Activated CD4-positive, alpha-beta T cell treated with anti-CD3 and anti-CD28 coated beads, Interleukin-2, amount 50 U/mL, for 1 hour (primary cell): ENCODE measurements at regions not wholly inside any gene's neighbourhood (a gene's known extent, or its start where the extent isn't known, plus 50 kb on each side); places are given as distances from the start of the nearest gene placed in this dataset.

Experiments
- DNase-seq: peaks from one replicate; pipeline ENCODE4 v3.0.0-alpha.2; 2020

DNA sequence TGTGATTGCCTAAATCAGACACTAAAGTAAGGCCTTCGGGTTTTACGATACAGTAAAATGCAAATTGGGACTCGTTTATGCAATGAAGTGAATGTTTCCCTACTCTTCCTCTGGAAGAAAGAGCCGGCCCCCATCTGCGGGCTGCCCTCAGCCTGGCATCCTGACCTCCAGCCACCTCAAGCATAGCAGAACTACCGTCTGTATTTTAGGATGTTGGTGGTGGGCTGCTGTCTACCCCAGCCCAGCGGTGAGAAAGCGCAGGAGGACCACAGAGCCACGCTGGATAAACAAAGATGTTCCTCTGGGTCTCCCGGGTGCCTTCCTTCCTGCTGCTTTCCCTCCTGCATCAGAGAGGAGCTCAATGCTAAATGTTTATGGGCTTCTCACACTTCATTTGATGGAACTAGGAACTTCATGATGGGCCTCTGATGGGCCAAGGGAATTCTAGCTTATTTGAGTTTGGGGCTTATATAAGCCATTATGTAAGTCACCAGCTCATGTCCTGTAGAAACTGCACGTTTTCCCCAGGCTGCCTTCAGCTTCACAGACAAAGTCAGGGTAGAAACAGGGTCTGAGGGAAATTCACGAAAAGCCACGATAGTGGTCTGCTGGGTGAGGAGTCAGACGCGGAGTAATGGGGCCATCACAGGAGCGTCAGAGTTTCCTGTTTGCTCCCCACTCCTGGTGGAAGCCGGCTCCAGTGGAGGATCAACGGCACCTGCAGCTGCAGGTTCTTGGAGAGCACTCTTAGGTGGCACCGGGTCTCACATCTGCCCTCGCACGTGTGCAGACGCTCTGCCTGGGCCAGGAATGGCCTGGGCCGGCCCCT, 287.4 kb downstream of the BRD1 start:
- no peak for DNase-seq

DNA sequence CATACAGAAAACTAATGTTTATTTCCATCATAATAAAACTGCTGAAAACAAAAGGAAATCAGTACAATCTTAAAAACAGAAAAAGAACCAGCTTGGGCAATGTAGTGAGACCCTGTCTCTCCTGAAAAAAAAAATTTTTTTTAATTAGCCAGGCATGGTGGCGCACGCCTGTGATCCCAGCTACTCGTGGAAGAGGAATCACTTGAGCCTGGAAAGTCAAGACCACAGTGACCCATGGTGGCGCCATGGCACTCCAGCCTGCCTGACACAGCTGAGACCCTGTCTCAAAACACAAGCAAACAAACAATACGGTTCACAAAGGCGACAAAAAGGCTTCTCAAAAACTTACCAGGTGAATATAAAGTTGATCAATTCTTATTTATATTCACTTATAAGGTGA, 289.7 kb downstream of the BRD1 start:
- DNase-seq, result no peak

DNA sequence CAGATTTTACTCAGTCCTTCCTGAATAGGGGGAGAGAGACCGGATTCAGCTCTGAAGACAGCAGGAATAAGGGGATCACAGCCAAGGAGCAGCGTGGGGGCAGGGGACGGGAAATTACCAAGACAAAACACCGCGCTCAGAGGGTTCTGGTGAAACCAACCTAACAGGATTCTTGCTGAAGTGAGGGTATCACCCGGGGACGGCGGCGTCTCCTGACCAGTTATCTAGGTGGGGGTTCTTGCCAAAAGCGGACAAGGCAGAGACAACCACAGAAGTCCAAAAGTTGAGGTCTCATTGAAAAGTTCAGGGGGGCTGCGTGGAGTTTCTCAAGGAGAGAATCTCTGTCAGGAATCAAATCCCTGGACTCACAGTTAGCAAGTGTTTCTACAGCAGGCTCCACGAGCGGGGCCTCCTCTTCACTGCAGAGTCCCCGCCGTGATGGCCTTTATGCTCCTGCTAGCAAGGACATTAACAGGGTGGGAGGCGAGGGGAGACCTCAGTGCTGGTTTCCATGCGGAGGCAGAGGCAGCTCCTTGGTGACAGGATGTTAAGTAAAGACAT, 291.0 kb downstream of the BRD1 start:
- no peak for DNase-seq

DNA sequence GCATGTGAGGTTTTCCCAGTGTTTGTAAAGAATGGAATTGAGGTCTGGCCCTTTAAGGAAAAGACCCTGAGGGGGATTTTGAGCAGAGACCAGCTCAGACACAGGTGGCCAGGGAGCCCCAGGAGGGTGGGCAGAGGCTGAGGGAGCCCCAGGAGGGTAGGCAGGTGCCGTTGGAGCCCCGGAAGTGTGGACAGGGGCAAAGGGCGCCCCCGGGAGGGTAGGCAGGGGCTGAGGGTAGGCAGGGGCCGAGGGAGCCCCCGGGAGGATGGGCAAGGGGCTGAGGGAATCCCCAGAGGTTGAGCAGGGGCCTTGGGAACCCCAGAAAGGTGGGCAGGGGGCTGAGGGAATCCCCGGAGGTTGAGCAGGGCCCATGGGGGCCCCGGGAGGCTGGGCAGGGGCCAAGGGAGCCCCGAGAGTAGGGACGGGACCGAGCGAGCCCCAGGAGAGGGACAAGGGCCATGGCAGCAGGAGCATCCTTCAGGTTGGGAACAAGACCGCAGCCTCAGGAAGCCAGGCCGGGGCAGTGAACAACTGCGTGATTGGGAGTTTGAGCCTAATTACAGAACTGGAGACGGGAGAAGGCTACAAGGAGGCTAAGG, 292.0 kb downstream of the BRD1 start:
- DNase-seq, result no peak

DNA sequence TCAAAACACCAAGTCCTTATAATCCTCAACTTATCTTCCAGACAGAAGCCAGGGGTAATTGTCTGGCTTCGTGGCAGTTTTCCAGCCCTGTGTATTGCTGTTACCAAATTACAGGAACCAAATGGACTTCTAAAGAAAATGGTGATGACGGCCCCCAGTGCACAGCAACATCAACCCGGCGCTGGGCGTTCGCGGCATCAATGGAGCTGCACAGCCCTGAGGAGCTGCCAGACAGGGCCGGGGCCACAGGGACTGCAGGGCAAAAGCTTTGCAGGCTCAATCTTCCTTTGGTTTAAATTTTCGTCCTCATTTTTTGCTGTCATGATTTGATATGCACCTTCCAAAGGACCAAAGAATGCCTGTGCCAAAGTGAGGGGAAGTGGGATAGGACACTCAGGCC, 292.5 kb downstream of the BRD1 start:
- no peak for DNase-seq

DNA sequence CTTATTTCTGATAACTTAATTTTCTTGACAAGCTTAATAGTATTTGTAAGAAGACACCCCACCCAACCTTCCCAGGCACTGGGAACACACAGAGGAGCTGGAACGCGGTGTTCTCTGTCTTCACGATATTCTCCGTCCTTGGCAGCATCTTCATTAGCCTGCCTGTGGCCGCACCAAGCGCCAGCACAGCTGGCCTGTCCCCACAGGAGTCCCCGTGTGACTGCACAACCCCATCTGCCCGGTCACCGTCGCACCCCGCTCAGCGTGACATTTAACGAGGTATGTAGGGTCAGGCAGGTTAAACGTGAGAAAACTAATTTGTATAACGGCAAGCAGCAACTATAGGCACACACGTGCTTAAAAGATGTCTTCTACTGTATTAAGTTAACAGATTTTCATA, 293.3 kb downstream of the BRD1 start:
- no peak for DNase-seq

DNA sequence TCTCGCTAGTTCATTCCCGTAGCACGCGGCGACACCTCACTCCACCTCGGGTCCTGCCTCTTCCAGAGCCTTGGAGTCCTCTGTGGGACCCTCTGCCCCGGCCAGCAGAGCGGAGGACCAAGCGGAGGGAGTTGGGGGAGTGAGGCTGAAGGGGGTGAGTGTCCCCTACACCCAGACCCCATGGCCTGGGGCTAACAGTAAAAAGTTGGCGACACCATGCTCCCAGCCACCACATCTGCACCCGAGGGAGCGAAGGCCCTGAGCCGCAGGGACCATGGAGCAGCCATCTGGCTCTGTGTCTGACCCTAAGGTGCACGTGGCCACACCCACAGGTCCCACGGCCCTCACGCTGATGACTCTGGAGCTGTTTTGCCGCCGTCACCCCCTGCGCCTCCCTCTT, 293.8 kb downstream of the BRD1 start:
- no peak for DNase-seq

DNA sequence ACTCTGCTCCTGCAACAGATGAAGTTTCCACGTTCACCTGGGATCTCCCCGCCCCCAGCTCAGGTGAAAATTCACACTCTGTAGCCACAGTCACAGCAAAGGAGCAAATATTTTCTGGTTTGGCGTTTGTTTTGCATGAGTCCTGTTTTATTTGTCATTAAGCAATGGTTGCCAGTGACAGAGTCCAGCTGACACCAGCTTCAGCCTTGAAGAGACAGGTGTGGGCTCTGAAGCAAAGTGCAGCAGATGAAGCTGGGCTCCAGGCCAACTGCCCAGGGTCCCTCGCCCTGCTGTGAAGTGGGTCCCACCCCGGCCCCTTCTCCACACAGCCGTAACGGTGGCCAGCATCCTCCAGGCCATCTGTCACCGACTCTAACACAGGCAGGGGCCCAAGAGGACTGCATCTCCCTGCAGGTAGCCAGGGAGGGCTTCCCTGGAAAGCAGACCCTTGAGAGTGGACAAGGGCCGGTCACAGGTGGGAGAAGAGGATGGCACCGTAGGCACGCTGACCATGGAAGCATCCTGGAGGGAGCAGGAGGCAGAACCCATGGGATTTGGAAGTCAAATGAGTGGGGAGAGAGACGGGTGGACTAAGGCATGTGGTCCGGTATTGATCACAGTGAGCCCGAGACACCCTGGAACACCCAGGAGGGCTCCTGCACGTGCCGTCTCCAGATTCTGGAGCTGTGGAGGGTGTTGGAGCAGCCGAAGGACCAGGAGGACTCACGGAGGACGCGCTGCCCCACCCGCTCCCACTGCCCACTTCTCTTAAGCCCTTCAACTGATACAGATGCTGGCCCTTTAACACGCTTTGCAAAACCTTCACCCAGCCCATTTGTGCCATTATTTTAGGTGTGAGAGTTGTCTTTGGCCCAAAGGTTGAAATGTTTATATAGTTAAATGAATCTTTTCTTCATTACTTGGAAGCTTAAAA, 294.5 kb downstream of the BRD1 start:
- DNase-seq, result no peak

DNA sequence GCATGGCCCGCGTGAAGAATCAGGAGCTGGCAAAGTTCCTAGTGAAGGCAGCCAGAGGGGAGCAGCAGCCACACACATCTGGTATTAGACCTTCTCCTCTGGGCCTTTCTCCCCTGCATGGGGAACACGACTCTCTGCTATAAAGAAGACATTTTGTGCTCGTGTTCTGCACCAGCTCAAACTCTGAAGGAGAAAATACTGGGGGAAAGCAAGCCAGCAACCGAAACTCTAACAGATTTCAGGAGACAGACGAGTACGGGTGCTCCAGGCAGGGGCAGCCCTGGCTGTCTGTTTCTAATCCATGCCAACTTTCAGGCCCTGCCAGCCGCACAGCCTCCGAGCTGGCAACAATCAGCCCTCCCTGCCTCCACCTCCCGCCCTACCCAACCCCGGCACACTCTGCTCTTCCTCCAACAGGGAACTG, 296.3 kb downstream of the BRD1 start:
- no peak for DNase-seq

DNA sequence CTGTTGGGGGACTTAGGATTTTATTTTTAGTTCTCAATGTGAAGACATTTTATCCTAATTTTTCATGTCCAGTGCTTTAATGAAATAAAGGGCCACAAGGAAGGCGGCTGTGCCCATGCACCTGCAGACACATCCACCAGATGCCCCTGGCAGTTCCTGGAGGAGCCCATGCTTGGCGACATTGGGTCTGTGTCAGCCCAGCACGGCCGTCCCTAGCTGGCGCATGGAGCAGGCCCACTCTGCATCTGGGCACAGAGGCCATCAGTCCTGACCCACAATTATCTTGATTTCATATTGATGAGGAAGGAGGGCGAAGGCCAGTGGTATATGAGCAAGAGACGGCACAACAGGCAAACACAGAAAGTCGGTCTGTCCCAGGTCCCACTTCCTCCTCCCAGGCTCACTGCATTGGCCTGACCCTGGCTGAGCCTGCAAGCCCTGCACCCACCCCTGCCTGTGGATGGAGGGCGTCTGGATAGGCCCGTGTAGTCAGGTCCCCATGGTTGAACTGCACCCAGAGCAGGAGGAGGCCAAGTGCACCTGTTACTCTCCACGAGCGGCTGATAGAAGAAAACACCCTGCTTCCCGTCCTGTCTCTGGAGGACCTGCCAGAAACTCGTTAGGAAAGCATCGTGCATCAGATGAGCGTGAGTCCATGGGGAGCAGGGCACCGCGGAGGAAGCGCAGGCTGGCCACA, 296.9 kb downstream of the BRD1 start:
- no peak for DNase-seq

DNA sequence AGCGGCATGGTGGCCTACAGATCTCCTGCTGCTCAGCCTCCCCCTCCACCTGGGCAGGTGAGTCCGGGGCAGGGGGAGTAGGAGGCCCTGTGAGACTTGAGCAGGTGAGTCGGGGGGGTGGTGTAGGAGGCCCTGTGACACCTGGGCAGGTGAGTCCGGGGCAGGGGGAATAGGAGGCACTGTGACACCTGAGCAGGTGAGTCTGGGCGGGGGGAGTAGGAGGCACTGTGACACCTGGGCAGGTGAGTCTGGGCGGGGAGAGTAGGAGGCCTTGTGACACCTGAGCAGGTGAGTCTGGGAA, 299.3 kb downstream of the BRD1 start:
- no peak for DNase-seq

DNA sequence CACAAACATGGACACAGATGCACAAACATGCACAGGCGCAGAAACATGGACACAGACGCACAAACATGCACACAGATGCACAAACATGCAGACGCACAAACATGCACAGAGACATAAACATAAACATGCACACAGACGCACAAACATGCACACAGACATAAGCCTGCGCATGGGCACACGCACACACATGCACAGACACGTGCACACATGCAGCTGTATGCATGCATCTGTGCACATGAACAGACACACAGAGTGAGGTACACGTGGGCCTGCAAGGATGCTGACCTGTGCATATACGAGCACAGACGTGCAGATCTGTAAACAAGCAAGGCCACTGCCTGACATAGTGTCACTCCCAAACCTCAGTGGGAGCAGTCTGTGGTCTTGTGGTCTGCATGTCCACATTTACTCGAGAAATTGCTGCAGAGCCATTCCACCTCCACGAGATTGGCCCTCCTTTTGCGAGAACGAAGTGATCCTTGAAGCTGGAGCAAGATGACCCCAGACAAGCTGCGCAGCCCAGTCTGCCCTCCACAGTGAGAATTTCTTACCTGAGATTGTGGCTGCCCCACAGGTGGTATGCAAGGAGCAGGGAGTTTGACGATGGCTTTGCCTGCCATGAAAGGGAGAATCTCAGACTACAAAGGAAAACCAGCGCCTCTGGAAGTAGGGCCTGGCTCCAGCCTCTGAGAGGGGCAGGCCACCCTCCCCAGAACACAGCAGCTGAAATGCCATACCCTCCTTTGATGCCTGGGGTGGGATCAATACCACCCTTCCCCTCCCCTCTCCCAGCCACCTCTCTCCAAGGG, 299.9 kb downstream of the BRD1 start:
- DNase-seq, result no peak

DNA sequence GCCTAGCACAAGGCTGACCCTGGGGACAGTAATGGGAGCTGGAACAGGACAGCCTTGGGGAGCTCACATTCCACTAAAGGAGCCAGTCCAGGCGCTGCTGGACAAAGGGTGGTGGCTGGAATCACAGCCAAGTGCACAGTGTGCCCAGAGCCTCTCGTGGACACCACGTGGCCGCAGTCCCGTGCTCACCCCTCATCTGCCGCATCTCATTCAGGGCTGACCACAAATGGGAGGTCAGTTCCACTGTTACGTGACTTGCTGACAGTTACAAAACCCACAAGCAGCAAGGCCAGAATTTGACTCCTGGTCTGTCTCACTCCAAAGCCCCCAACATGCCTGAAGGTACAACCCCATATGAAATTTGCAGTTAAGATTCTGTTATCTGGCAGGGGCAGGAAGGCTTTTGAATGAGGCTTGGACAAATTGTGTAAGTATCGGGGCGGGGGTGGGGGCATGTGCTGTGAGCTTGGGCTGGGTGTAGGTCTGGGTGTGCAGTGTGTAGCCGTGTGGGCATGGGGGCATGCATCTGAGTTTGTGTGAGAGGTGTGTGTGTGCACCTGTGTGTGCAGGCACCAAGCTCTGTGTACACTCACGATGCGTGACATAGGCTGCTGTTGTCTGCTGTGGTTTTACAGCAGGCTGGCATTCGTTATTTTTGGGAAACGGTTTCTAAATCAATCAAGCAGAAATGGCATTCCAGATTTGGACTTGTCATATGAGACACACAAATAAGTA, 301.7 kb downstream of the BRD1 start:
- no peak for DNase-seq

DNA sequence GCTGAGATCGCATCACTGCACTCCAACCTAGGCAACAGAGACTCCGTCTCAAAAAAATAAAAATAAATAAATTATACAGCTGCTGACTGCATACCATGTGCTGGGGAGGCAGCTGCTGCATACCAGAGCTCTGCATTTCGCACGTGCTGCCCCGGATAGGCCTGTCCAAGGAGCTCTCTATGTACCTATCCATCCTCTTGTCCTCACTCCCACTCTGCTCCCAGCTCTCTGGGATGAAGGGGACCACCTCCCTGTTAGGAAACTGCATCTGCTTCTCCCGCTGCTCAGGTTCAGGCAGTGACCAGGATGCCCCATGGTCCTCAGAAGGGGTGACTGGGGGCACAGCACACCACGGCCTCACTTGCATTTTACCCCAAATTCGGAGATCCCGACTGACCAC, 302.3 kb downstream of the BRD1 start:
- no peak for DNase-seq

DNA sequence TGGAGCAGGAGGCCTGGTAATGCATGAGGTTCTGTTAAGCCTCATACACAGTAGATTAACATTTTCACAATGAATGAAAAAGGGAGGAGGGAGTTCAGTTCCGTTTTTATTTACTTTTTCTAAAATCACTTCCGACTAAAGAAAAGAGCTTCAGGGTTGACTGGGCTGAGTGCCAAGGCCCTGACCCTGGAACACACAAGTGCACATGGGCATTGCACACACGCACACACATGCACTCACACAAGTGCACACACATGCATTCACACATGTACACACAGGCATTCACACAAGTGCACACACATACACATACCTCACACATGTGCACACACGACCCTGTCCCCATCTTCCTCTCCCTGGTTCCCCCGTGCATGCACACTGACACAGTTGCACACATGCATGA, 303.3 kb downstream of the BRD1 start:
- DNase-seq, result no peak

DNA sequence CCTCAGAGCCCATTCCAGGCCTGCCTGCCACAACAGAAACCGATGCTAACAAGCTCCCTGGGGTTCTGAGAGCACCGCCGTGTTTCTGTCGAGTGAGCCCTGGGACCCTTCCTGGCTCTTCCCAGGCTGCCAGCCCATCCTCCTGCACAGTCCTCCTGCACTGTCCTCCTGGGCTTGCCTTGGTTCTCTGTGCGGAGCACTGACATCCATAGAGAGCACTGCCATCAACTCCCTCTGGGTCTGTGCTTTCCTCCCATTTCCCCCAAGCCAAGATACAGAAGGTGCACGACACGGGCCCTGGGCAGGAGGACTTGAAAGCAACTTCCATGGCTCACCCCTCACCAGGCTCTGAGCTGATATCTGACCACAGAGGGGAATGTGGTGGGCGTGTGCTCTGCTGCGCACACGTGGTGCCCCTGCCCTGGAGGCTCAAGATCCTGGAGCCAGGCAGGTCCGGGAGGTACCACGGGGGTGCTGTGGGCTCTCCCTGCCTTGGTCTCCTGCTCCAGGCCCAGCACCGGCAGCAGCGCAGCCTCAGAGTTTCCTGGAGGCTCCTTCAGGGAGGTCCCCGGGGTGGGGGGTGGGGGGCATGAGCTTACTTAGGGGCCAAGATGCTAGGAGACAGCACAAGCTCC, 304.2 kb downstream of the BRD1 start:
- no peak for DNase-seq

DNA sequence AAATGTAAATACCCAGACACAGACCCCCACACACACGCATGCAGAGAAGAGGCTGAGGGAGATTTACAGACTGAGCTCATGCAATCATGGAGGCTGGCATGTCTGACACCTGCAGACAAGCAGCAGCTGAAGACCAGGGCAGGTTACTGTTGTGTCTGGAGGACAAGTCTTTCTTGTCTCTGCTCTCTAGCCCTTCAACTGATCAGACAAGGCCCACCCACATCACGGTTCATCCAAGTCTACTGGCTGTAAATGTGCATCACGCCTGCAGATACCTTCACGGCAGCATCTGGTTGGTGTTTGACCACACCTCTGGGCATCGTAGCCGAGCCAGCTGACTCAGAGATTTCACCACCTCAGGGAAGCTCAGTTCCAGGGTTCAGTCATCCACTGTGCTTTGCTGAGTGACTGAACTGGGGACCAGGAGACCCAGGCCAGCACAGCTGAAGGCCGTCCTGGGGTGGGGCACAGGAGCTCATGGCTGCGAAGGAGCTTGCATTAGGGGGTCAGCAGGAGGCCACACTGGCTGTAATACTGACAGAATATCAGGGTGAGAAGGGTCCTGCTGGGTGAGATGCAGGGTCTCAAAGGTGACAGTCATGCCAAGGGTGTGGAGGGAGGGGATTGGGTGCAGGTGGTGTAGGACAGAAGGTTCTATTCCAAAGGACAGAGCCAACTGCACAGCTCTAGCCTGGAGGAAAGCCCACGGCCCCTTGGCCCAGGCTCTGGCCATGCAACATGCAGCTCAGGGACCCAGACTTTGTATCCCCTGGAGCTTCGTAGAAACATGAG, 304.9 kb downstream of the BRD1 start:
- DNase-seq, result no peak

DNA sequence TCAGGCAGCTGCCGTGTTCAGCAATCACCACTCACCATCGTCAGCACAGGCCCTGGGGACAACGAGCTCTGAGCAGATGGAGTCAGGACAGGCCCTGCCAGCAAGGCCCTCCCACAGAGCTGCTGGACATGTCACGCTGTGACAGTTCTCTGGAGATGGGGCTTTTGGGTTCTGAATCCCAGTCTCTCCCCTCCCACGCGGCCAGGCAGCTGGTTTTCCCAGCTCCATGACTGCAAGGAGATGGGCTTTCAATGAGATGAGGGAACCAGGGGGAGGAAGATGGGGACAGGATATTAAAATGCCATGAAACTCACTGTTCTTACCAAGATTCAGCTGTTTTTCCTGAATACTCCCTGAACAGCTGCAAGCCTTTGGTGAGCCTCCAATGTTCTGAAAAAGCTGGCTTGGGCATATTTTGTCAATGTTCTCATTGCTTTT, 305.9 kb downstream of the BRD1 start:
- DNase-seq, result no peak

DNA sequence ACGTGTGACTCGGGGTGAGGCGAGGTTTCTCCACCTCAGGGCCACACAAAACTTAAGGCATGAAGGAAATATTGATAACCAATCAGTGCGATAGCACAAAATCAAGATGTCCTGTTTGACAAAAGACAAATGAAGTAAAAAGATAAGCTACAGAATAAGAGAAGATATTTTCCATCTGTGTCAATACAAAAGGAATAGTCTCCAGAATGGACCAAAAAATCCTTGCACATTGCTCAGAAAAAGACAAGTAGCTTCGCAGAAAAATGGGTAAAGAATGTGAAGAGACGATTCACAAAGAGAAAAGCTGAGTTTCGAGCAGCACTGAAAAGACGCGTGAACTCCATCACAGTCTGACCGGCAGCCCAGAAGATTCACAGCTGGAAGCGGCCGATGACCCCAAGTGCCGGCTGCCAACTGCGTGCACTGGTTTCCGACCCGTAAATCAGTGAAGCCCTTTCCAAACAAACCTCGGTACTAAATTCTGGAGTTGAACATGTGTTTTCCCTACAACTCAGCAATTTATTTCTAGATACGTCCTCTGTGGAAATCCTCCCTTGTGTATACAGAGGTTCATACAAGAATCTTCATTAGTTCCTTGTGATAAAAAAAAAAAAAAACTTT, 308.4 kb downstream of the BRD1 start:
- no peak for DNase-seq
